WI38 (cell line): ENCODE measurements at regions not wholly inside any gene's neighbourhood (a gene's known extent, or its start where the extent isn't known, plus 50 kb on each side); places are given as distances from the start of the nearest gene placed in this dataset.

Experiments used
- H3K4me3 ChIP-seq: 2 replicates; pipeline ENCODE4 v1.5.1; 2011; ENCODE audit warnings: low read depth, mild to moderate bottlenecking, control low read depth, low read length
- TF ChIP-seq, protein P1 (sequence below): IDR thresholded peaks from 2 replicates; pipeline ENCODE4 v1.5.1; 2012; ENCODE audit warnings: low read depth, mild to moderate bottlenecking, control low read depth, low read length

DNA sequence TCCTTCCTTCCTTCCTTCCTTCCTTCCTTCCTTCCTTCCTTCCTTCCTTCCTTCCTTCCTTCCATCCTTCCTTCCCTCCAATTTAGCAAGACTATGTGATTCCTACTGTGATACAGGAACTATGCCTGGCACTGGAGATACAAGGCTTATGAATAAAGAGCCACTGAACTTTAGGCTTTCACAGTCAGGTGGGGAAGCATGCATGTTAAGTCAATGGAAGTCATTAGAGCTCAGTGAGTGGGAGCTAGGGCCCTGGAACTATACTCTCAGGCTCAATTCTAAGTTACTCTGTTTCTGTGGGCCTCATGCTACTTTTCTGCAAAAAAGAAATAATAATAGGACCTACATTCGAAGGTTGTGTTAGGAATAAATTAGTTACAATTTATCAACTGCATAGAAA, 527.6 kb upstream of the ZEB2 start:
- TF ChIP-seq, protein P1, sequence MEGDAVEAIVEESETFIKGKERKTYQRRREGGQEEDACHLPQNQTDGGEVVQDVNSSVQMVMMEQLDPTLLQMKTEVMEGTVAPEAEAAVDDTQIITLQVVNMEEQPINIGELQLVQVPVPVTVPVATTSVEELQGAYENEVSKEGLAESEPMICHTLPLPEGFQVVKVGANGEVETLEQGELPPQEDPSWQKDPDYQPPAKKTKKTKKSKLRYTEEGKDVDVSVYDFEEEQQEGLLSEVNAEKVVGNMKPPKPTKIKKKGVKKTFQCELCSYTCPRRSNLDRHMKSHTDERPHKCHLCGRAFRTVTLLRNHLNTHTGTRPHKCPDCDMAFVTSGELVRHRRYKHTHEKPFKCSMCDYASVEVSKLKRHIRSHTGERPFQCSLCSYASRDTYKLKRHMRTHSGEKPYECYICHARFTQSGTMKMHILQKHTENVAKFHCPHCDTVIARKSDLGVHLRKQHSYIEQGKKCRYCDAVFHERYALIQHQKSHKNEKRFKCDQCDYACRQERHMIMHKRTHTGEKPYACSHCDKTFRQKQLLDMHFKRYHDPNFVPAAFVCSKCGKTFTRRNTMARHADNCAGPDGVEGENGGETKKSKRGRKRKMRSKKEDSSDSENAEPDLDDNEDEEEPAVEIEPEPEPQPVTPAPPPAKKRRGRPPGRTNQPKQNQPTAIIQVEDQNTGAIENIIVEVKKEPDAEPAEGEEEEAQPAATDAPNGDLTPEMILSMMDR: no peak
- H3K4me3 ChIP-seq: no peak overlapping the region

DNA sequence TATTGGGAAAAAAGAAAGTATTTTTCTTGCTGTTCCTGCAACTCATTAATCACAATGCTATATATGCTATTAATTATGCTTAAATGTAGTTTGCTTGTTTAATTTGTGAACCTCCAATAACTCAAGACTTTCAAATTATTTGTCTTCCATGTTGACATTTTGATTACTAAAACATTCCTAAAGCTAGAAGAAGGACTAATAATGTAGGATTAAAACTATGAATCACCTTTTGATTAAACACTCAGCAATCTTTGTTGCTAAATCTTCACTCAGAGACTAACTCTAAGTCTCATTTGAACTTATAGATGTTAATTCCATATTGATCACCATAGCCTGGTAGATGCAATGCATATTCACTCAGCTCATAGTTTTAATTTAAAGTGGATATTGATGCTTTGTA, 524.6 kb upstream of the ZEB2 start:
- H3K4me3 ChIP-seq: no peak overlapping the region
- TF ChIP-seq, protein P1: no peak

DNA sequence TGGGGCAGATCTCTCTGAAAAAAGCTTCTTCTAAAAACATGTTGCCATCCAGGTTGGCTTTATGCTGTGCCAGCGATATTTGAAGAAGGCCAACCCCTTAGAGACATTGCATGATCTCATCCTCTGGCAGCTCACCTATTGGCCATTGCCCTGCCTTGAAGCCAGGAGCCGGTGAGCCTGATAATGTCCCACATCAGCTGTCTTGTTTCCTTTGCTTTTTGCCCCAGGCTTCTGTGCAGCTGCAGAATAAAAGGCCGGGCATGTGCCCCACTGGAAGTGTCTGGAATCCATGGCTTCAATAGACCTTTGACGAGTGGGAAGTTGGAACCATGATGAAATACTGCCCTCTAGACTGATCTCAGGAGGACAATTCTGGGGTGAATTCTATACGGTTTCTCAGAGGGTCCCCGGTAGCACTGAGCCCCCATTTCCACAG, 523.5 kb upstream of the ZEB2 start:
- TF ChIP-seq, protein P1: no peak
- no peak overlapping the region for H3K4me3 ChIP-seq

DNA sequence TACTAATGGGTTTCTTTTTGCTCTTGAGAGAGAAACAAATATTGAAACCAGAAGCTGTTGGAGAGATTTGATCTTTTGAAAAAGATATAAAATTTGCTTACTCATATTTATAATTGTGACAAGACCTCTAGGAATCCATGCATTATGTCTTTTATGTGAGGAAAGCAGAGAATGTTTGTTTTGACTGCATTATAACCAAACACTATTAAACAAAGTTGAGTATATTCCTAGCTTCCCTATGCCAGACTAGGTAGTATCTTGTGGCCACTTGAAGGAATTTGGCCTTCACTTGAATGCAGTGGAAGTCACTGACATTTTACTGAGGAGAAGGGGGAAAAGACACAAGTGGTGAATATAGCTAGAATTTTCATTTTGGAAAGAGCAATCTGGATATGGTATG, 521.8 kb upstream of the ZEB2 start:
- H3K4me3 ChIP-seq: no peak overlapping the region
- TF ChIP-seq, protein P1: no peak

DNA sequence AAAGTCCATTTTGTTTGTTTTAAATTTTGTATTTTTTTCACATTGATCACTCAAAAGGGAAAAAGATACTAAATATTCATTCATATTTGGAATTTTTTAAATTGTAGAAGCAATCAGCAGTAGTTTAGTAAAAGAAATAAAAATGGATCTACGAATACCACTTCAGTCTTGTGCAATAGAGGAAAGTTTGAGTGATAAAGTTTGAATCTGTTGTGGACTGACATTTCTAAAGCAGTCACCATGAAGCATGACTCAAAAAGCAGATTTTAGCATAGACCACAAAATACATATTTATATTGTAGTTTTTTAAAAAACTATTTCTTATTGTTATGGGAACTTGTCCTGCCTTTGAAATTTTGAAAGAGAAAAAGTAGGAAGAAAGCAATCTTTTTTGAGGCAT, 520.5 kb upstream of the ZEB2 start:
- H3K4me3 ChIP-seq: no peak overlapping the region

DNA sequence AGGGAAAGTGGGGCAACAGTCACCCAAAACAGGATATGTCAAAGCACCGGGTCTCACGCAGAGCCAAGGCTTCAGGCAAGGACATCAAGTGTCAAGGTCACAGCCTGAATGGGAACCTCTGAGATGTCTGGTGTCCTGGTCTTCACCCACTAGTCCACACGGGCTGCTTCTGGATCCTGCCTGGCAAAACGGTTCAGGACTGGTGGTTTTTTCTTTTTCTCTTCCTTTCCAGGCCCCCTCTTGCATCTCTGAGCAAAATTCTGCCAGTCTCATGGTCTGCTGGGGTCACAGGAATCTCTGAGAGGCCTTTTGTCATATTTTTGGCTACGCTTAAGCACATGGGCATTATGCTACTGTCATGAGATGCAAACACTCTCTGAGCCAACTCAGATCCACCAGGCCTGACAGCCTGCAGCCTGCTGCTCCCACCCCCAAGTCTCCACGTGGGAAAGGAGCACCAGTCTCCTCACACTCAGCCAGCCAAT, 518.2 kb upstream of the ZEB2 start:
- H3K4me3 ChIP-seq: no peak overlapping the region
- TF ChIP-seq, protein P1: no peak

More for the DNA sequence above, 520.5 kb upstream of the ZEB2 start:
- TF ChIP-seq, protein P1: no peak

DNA sequence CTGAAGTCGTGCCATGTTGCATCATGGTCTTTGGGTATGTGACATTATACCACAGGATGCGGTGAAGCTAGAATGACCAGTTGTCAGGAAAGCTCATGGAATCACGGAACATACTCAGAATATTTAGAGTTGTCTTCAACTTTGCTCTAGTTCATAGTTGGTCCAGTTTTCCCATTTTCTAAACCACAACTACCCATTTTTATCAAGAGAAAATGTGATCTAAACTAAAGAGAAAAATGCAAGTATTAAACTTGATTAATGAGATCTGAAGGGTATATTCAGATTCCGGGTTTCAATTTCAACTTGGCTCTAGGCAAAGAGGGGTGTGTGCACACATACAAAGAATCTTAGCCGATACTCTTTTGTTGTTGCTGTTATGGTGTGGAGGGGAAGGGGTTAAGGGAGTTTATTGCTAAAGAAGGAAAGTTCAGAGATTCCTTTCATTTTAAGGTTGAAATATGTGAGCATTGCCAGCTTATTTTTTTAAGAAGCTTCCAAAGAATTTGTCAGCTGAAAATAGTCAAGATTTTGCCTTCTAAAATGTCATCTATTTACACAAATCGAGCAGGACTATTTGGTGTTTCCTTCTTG, 516.6 kb upstream of the ZEB2 start:
- TF ChIP-seq, protein P1: no peak
- no peak overlapping the region for H3K4me3 ChIP-seq
